Neuron (in vitro differentiated cells): ENCODE measurements at regions not wholly inside any gene's neighbourhood (a gene's known extent, or its start where the extent isn't known, plus 50 kb on each side); places are given as distances from the start of the nearest gene placed in this dataset.

ENCODE experiments used
- H2AFZ ChIP-seq: one replicate; pipeline ENCODE4 v1.6.1; 2013; ENCODE audit warnings: low read depth, mild to moderate bottlenecking, inconsistent platforms, low read length, moderate library complexity
- H3K27me3 ChIP-seq: one replicate; pipeline ENCODE4 v1.6.1; 2013; ENCODE audit warnings: low read length; ENCODE audit not compliant: insufficient read depth
- H3K36me3 ChIP-seq: one replicate; pipeline ENCODE4 v1.6.1; 2013; ENCODE audit warnings: low read length; ENCODE audit not compliant: insufficient read depth
- H3K4me1 ChIP-seq: one replicate; pipeline ENCODE4 v1.6.1; 2013; ENCODE audit warnings: low read length; ENCODE audit not compliant: insufficient read depth
- H3K4me3 ChIP-seq: 2 replicates; pipeline ENCODE4 v1.5.1; 2013; ENCODE audit warnings: mild to moderate bottlenecking, low read length, moderate library complexity
- H3K9me3 ChIP-seq: one replicate; pipeline ENCODE4 v1.6.1; 2013; ENCODE audit warnings: low read length

GRCh38 chr3:176491084-176491483 is 706.2 kb downstream of the TBL1XR1 start:
- H3K4me3 ChIP-seq = no peak overlapping the region
- no peaks in the 10 kb centered on the region for H3K27me3 ChIP-seq
- no peaks in the 10 kb centered on the region for H3K9me3 ChIP-seq
- no peak overlapping the region for H2AFZ ChIP-seq
- no peaks in the 10 kb centered on the region for H3K36me3 ChIP-seq
- H3K4me1 ChIP-seq = no peaks in the 10 kb centered on the region

DNA sequence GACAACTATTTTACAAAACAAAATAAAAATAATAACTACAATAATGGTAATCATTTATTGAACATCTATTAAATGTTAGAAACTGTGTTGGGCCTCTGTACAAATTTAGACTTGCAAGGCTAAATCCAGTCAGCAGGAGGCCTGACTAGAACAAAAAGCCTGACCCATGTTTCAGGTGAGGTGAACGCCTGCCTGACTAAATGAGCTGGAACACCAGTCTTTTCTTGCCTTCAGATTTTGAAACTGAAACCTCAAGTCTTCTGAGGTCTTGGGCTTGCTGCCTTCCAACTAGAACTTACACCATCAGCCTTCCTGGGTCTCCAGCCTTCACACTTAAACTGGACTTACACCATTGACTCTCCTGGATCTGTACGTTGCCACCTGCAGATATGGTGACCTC is 706.9 kb downstream of the TBL1XR1 start:
- Histone ChIP-seq H3K36me3 (no peaks in the 10 kb centered on the region), H3K27me3 (no peaks in the 10 kb centered on the region), H3K4me3 (no peak overlapping the region), H3K4me1 (no peaks in the 10 kb centered on the region), H3K9me3 (no peaks in the 10 kb centered on the region), H2AFZ (no peak overlapping the region)

DNA sequence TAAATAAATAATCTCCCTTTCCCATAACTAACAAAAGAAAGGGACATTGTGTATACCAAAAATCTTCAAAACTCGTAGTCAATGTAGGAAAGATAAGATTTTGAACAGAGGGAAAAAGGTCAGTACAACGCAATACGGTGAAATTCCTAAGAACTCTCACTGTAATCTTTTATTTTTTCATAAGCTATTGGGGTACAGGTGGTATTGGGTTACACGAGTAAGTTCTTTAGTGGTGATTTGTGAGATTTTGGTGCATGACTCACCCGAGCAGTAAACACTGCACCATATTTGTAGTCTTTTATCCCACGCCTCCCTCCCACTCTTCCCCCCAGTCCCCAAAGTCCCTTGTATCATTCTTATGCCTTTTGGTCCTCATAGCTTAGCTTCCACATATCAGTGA is 718.0 kb downstream of the TBL1XR1 start:
- no peaks in the 10 kb centered on the region for H3K27me3 ChIP-seq
- no peaks in the 10 kb centered on the region for H3K4me1 ChIP-seq
- no peaks in the 10 kb centered on the region for H3K9me3 ChIP-seq
- no peak overlapping the region for H3K4me3 ChIP-seq
- no peaks in the 10 kb centered on the region for H3K36me3 ChIP-seq
- H2AFZ ChIP-seq = no peak overlapping the region

DNA sequence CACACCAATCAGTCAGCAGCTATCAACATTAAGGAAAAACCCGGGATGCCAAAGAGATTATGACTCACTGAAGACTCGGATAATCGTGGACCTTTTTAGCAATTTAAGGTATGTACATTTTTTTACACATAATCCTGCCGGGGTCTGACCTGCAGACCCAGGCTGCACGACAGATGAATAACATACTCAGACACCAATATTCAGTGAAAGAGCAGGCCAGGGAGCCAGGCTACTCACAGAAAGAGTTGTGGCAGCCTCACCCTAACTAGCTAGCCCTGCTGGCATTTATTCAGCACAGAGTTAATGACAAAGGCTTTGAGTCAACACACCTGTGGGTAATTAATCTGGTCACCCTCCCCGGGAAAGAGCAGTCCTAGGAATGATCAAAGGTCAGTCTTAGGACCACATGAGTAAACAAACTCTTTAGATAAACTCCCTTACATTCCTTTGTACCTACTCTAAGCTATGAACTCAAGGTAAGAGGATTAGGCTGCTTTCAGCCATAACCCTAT is 727.5 kb downstream of the TBL1XR1 start:
- Histone ChIP-seq H3K4me3 (no peak overlapping the region), H3K9me3 (no peaks in the 10 kb centered on the region), H3K4me1 (no peaks in the 10 kb centered on the region), H2AFZ (no peak overlapping the region), H3K27me3 (no peaks in the 10 kb centered on the region), H3K36me3 (no peaks in the 10 kb centered on the region)

GRCh38 chr3:176463610-176464009 is 733.7 kb downstream of the TBL1XR1 start:
- no peaks in the 10 kb centered on the region for H3K27me3 ChIP-seq
- no peaks in the 10 kb centered on the region for H3K9me3 ChIP-seq
- no peaks in the 10 kb centered on the region for H3K4me1 ChIP-seq
- H3K4me3 ChIP-seq = no peak overlapping the region
- H2AFZ ChIP-seq = no peak overlapping the region
- H3K36me3 ChIP-seq = no peaks in the 10 kb centered on the region

DNA sequence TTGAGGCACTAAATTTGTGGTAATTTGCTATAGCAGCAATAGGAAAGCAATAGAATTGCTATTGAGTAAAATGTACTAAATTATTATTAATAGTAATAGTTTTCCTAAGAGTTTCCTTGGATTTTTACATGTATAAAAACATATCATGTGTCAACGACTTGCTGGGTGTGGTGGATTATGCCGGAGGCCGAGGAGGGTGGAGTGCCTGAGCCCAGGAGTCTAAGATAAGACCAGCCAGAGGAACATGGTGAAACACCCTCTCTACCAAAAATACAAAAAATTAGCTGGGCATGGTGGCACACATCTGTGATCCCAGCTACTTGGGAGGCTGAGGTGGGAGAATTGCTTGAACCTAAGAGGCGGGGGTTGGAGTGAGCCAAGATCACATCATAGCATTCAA is 749.9 kb downstream of the TBL1XR1 start:
- H3K4me1 ChIP-seq = no peaks in the 10 kb centered on the region
- H3K27me3 ChIP-seq = no peaks in the 10 kb centered on the region
- H3K4me3 ChIP-seq = no peak overlapping the region
- H3K36me3 ChIP-seq = no peaks in the 10 kb centered on the region
- H3K9me3 ChIP-seq = no peaks in the 10 kb centered on the region
- H2AFZ ChIP-seq = no peak overlapping the region

GRCh38 chr3:176442326-176442725 is 755.0 kb downstream of the TBL1XR1 start:
- Histone ChIP-seq H2AFZ (no peak overlapping the region), H3K27me3 (no peaks in the 10 kb centered on the region), H3K9me3 (no peaks in the 10 kb centered on the region), H3K4me3 (no peak overlapping the region), H3K4me1 (no peaks in the 10 kb centered on the region), H3K36me3 (no peaks in the 10 kb centered on the region)

DNA sequence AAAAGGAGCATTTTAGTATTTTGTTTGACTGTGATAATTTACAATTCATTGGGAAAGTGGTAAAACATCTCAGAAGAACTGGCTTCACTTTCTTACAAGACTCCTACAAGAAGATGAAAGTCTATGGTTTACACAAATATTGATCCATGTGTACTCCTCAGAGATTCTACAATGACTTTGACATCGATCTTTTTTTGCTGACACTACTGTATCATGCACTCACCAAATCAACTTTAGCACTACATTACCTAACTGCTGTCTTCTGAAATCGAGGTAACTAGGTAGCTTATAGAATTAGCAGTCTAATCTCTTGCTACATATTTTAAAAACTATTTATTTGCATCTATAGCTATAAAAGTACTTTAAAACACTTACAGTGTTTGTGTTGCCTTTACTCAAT is 757.6 kb downstream of the TBL1XR1 start:
- H3K4me1 ChIP-seq = no peaks in the 10 kb centered on the region
- no peaks in the 10 kb centered on the region for H3K27me3 ChIP-seq
- H3K9me3 ChIP-seq = no peaks in the 10 kb centered on the region
- H3K4me3 ChIP-seq = no peak overlapping the region
- no peak overlapping the region for H2AFZ ChIP-seq
- H3K36me3 ChIP-seq = no peaks in the 10 kb centered on the region

DNA sequence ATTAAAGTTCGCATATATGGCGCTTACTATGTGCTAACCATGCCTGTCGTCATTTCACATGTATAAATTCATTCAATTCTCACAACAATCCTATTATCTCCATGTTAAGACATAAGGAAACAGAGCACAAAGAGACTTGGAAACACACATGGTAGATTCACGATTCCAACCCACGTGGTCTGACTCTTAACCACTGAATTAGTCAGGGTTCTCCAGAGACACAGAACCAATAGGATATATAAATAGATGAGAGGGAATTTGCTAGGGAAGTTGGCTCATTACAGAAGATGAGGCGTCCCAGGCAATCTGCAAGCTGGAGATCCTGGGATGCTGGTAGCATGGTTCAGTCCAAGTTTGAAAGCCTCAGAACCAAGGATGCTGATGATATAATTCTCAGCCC is 765.3 kb downstream of the TBL1XR1 start:
- no peak overlapping the region for H2AFZ ChIP-seq
- no peaks in the 10 kb centered on the region for H3K36me3 ChIP-seq
- no peak overlapping the region for H3K4me3 ChIP-seq
- no peaks in the 10 kb centered on the region for H3K9me3 ChIP-seq
- H3K27me3 ChIP-seq = no peaks in the 10 kb centered on the region
- H3K4me1 ChIP-seq = peaks cover 4% of the 10 kb centered on the region

GRCh38 chr3:176431038-176431418 is 766.3 kb downstream of the TBL1XR1 start:
- Histone ChIP-seq H3K9me3 (no peaks in the 10 kb centered on the region), H3K36me3 (no peaks in the 10 kb centered on the region), H3K4me3 (no peak overlapping the region), H3K4me1 (peaks cover 4% of the 10 kb centered on the region), H2AFZ (no peak overlapping the region), H3K27me3 (no peaks in the 10 kb centered on the region)

DNA sequence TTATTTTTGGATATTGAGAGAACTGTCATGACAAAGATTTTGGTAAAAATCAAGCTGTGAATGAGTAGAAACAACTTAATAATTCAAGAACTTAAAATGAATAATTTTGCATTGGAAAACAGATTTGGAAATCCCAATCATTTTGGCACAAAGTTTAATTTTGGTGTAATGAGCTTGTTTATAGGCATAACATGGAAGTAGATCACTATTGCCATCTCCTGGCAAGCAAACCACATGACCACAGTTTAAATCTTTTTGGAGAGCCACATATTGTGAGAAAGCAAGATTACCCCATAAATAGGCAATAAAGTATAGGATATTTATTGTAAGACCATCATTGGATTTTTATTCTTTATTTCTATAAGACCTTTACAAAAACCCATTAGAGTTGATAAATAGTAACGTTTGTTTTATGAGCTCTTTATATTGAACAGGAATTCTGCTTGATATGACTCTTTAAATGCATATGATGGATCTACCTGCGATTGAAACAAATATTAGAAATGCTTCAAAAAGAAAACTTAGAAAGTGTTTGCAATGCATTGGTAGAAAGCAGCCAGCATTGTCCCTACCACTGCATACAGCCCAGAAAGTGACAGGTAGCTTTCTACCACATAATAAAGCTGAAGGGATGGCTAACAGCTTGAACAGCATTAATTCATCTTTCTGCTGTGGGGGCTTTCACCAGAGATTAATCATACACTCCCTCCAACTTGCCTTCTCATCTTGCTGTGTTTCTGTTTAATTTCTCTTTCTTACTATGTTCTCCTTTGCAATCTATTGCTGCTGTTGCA is 766.8 kb downstream of the TBL1XR1 start:
- Histone ChIP-seq H3K4me1 (peaks cover 4% of the 10 kb centered on the region), H3K36me3 (no peaks in the 10 kb centered on the region), H3K4me3 (no peak overlapping the region), H2AFZ (no peak overlapping the region), H3K9me3 (no peaks in the 10 kb centered on the region), H3K27me3 (no peaks in the 10 kb centered on the region)

- H3K9me3 ChIP-seq = no peaks in the 10 kb centered on the region
- peaks cover 4% of the 10 kb centered on the region for H3K4me1 ChIP-seq
- no peaks in the 10 kb centered on the region for H3K27me3 ChIP-seq
- no peak overlapping the region for H2AFZ ChIP-seq
- no peaks in the 10 kb centered on the region for H3K36me3 ChIP-seq
- H3K4me3 ChIP-seq = no peak overlapping the region
Observed at GRCh38 chr3:176428552-176428951, 768.7 kb downstream of the TBL1XR1 start.

GRCh38 chr3:176426371-176426770 is 770.9 kb downstream of the TBL1XR1 start:
- Histone ChIP-seq H3K4me3 (no peak overlapping the region), H3K9me3 (no peaks in the 10 kb centered on the region), H3K4me1 (peaks cover 4% of the 10 kb centered on the region), H3K36me3 (no peaks in the 10 kb centered on the region), H2AFZ (no peak overlapping the region), H3K27me3 (no peaks in the 10 kb centered on the region)

DNA sequence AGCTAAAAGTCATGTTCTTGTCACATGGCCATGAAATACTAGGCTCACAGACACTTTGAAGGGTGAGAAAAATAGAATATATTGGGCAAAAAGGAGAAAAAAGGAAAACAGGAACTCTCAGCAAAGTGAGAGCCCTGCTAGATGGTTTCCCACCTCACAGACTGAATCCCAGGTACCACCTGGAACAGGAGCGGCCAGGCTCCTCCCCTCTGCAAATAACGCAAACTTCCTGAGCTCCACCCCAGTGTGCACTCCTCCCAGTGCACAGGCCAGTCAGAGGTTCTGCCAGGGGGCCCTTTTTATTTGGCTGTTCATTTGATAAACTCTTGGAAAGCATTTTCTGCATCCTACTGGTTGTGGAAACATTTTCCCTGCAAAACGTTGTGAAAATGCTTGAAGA is 780.4 kb downstream of the TBL1XR1 start:
- no peak overlapping the region for H3K4me3 ChIP-seq
- H2AFZ ChIP-seq = no peak overlapping the region
- no peaks in the 10 kb centered on the region for H3K4me1 ChIP-seq
- H3K36me3 ChIP-seq = no peaks in the 10 kb centered on the region
- no peaks in the 10 kb centered on the region for H3K9me3 ChIP-seq
- no peaks in the 10 kb centered on the region for H3K27me3 ChIP-seq
